Osteocyte (in vitro differentiated cells): ENCODE measurements at regions not wholly inside any gene's neighbourhood (a gene's known extent, or its start where the extent isn't known, plus 50 kb on each side); places are given as distances from the start of the nearest gene placed in this dataset.

Source experiments
- DNase-seq: peaks from one replicate; pipeline ENCODE4 v3.0.0; 2021; ENCODE audit warnings: mixed read lengths; ENCODE audit not compliant: unreplicated experiment; ENCODE audit errors: extremely low spot score
- H3K27ac Mint-ChIP-seq: one replicate; pipeline ENCODE4 v1.8.0; 2021; ENCODE audit warnings: mild to moderate bottlenecking, mixed read lengths; ENCODE audit not compliant: unreplicated experiment
- H3K27me3 Mint-ChIP-seq: one replicate; pipeline ENCODE4 v1.8.0; 2021; ENCODE audit warnings: mixed read lengths; ENCODE audit not compliant: unreplicated experiment
- H3K36me3 Mint-ChIP-seq: one replicate; pipeline ENCODE4 v1.8.0; 2021; ENCODE audit warnings: mixed read lengths; ENCODE audit not compliant: unreplicated experiment
- H3K4me1 Mint-ChIP-seq: one replicate; pipeline ENCODE4 v1.8.0; 2021; ENCODE audit warnings: mixed read lengths; ENCODE audit not compliant: unreplicated experiment
- H3K4me3 Mint-ChIP-seq: one replicate; pipeline ENCODE4 v1.8.0; 2021; ENCODE audit warnings: mild to moderate bottlenecking, moderate library complexity, mixed read lengths; ENCODE audit not compliant: unreplicated experiment
- H3K9me3 Mint-ChIP-seq: one replicate; pipeline ENCODE4 v1.8.0; 2021; ENCODE audit warnings: mixed read lengths; ENCODE audit not compliant: unreplicated experiment
- TF ChIP-seq, protein P1 (sequence below): fragments of 200-600 bp; sonication (generic); IDR thresholded peaks from 2 replicates; pipeline ENCODE4 v1.5.0; 2021; ENCODE audit warnings: antibody characterized with exemption, mild to moderate bottlenecking, moderate library complexity

DNA sequence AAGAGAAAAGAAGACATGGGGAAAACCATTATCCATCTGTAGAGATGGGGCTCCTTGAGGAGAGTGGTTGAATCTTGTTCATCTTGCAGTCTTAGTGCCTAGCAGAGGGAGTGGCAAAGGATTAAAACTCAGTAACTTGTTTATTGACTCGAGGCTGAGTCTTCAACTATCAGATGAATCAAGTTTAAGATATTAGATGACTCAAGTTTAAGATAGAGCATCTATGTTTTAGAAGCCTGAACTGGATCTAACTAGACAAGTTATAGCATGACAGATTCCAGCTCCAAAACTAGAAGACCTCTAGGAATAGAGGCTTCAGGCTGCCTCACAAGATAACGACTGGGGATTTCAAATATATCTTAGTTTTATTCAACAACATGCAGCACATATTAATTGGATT is 2277.2 kb upstream of the WWC1 start:
- H3K36me3 Mint-ChIP-seq, result no peaks in the 10 kb centered on the region
- H3K4me3 Mint-ChIP-seq, result no peak overlapping the region
- no peak for DNase-seq
- no peaks in the 10 kb centered on the region for H3K4me1 Mint-ChIP-seq
- peaks cover 22% of the 10 kb centered on the region for H3K9me3 Mint-ChIP-seq
- H3K27ac Mint-ChIP-seq, result no peak overlapping the region
- no peaks in the 10 kb centered on the region for H3K27me3 Mint-ChIP-seq
- TF ChIP-seq, protein P1, sequence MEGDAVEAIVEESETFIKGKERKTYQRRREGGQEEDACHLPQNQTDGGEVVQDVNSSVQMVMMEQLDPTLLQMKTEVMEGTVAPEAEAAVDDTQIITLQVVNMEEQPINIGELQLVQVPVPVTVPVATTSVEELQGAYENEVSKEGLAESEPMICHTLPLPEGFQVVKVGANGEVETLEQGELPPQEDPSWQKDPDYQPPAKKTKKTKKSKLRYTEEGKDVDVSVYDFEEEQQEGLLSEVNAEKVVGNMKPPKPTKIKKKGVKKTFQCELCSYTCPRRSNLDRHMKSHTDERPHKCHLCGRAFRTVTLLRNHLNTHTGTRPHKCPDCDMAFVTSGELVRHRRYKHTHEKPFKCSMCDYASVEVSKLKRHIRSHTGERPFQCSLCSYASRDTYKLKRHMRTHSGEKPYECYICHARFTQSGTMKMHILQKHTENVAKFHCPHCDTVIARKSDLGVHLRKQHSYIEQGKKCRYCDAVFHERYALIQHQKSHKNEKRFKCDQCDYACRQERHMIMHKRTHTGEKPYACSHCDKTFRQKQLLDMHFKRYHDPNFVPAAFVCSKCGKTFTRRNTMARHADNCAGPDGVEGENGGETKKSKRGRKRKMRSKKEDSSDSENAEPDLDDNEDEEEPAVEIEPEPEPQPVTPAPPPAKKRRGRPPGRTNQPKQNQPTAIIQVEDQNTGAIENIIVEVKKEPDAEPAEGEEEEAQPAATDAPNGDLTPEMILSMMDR, result no peak

DNA sequence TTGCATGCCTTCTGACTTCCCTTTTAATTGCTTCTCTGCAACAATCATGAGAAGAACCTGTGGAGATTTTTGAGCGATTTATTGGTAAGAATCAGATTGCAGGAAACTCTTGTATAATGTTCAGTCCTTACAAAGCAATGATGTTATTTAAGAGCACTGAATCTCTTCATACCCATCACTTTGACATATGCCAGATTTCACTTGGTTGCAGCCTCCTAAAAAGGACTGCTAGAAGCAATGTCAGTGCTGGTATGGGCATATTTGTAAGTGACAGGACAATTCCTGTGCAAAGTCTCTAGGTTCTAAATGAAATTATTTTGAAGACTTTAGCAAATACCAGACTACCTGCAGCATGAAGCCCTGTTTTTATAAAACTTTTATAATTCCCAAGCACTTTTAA is 2272.7 kb upstream of the WWC1 start:
- TF ChIP-seq, protein P1, result no peak
- no peaks in the 10 kb centered on the region for H3K4me1 Mint-ChIP-seq
- H3K27me3 Mint-ChIP-seq, result no peaks in the 10 kb centered on the region
- no peaks in the 10 kb centered on the region for H3K36me3 Mint-ChIP-seq
- no peak overlapping the region for H3K27ac Mint-ChIP-seq
- DNase-seq, result no peak
- no peak overlapping the region for H3K4me3 Mint-ChIP-seq
- H3K9me3 Mint-ChIP-seq, result peaks cover 15% of the 10 kb centered on the region

DNA sequence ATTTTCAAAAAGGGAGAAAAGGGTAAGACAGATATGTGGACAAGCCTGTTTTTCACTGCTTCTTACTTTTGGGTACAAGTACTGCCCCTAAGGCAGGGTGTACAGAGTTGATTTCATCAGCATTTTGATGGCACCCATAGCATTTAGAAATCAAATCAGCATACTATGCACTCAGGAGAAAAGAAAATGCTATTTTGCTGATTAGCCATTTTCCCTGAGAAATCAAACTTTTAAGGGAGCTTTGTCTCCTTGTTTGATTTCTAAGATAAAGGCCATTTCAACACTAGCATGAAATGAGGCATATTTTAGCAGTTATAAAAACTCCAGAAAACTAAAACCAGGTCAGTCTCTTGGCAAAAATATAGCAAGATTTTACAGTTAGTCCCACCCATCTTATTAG is 2269.4 kb upstream of the WWC1 start:
- Mint-ChIP-seq H3K4me3 (no peak overlapping the region), H3K27me3 (no peaks in the 10 kb centered on the region), H3K36me3 (no peaks in the 10 kb centered on the region), H3K9me3 (peaks cover 5% of the 10 kb centered on the region), H3K27ac (no peak overlapping the region), H3K4me1 (no peaks in the 10 kb centered on the region)
- no peak for DNase-seq
- TF ChIP-seq, protein P1, result no peak

DNA sequence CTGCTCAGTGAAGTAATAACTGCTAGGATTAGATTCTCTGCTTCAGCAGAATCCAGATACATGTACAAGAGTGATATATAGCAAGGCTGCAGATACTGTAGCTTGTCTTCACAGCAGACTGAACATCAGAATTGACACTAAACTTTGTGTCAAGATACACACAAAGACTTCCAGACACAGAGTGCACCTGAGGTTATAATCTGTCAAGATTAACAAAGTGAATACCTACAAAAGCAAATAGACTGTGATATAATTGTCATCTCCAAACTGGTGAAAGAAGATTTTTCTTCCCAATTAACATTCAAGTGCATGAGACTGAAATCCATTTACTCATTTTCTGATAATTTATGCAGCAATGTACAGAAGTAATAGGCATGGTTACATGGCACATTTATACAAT is 2266.5 kb upstream of the WWC1 start:
- H3K9me3 Mint-ChIP-seq, result peaks cover 5% of the 10 kb centered on the region
- H3K36me3 Mint-ChIP-seq, result no peaks in the 10 kb centered on the region
- no peaks in the 10 kb centered on the region for H3K4me1 Mint-ChIP-seq
- TF ChIP-seq, protein P1, result no peak
- no peak overlapping the region for H3K27ac Mint-ChIP-seq
- no peaks in the 10 kb centered on the region for H3K27me3 Mint-ChIP-seq
- no peak overlapping the region for H3K4me3 Mint-ChIP-seq
- no peak for DNase-seq

DNA sequence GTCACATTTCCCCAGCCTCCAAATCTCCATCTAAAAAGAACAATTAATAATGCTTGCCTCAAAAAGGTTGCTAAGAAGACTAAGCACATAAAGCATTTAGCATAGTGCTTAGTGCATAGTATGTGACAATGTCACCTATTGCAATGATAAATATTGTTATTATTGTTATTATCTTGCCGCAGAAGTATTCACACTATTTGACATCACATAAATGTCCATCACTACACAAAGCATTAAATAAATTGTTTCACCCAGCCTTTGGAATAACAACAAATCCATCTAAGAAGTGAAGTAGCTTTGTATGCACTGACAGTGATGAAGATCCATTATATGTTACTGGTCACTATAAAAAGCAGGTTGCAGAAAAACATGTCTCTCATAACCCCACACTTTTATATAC is 2263.9 kb upstream of the WWC1 start:
- TF ChIP-seq, protein P1, result no peak
- no peaks in the 10 kb centered on the region for H3K36me3 Mint-ChIP-seq
- H3K27ac Mint-ChIP-seq, result no peak overlapping the region

More for the DNA sequence above, 2263.9 kb upstream of the WWC1 start:
- no peaks in the 10 kb centered on the region for H3K27me3 Mint-ChIP-seq
- H3K9me3 Mint-ChIP-seq, result peaks cover 11% of the 10 kb centered on the region
- no peaks in the 10 kb centered on the region for H3K4me1 Mint-ChIP-seq
- H3K4me3 Mint-ChIP-seq, result no peak overlapping the region
- DNase-seq, result no peak
